HepG2 (cell line): ENCODE measurements at regions not wholly inside any gene's neighbourhood (a gene's known extent, or its start where the extent isn't known, plus 50 kb on each side); places are given as distances from the start of the nearest gene placed in this dataset.

Experiments used
- ATAC-seq: fragments of 200-7000 bp; cut with Tn5 transposase; 3 replicates; pipeline ENCODE4 v1.9.1; 2020; ENCODE audit warnings: mild to moderate bottlenecking, moderate library complexity
- BruUV-seq: library from RNA; stranded (reverse); fragments of 400-500 nt; replicated peaks from 2 replicates; lab custom pipeline; 2021; lab: Mats Ljungman, UMichigan
- CTCF ChIA-PET: fragments of 300-600 bp; formaldehyde crosslinking; extraction: SDS; loops from one replicate; lab custom pipeline; 2021; ENCODE audit warnings: low total read pairs, inconsistent platforms, low intra/inter-chr PET ratio; lab: Yijun Ruan, JAX
- POLR2A ChIA-PET: fragments of 350-600 bp; sonication (Branson Sonifier 250); formaldehyde crosslinking; loops from one replicate; lab custom pipeline; 2020; ENCODE audit warnings: antibody characterized with exemption, inconsistent platforms; lab: Yijun Ruan, JAX
- DNase-seq: peaks from one replicate; pipeline ENCODE4 v3.0.0-alpha.2; 2015; ENCODE audit warnings: low spot score
- FAIRE-seq: peaks from 3 replicates; lab custom pipeline; 2011; peaks lifted over from hg19 to GRCh38; lab: Jason Lieb, UNC
- H2AFZ ChIP-seq: one replicate; pipeline ENCODE4 v1.6.1; 2011; ENCODE audit warnings: low read length, inconsistent platforms
- H3K27ac ChIP-seq: fragments of 300-600 bp; 3 replicates; pipeline ENCODE4 v1.8.0; 2011; ENCODE audit warnings: mixed run types, mild to moderate bottlenecking, mixed read lengths, low read length, inconsistent platforms; ENCODE audit not compliant: insufficient read depth; ENCODE audit errors: extremely low read length
- H3K27me3 ChIP-seq, 2 experiments: fragments of 200-600 bp in 1 of 2; 2 replicates in 1 of 2; 3 replicates in 1 of 2; pipeline versions ENCODE4 v1.6.0 to v1.8.0; 2011; ENCODE audit warnings: low read length in 2 of 2, mild to moderate bottlenecking in 2 of 2, moderate library complexity in 2 of 2, inconsistent platforms in 1 of 2; ENCODE audit not compliant: insufficient read depth in 2 of 2, control insufficient read depth in 1 of 2
- H3K36me3 ChIP-seq, 2 experiments: fragments of 200-600 bp in 1 of 2; replicated peaks in 1 of 2; 2 replicates in 1 of 2; 3 replicates in 1 of 2; pipeline versions ENCODE4 v1.5.1 to v1.8.0; 2011; ENCODE audit warnings: low read length in 2 of 2, inconsistent platforms in 1 of 2; ENCODE audit not compliant: insufficient read depth in 2 of 2, control insufficient read depth in 1 of 2
- H3K4me1 ChIP-seq: 2 replicates; pipeline ENCODE4 v1.5.1; 2012; ENCODE audit warnings: low read length, inconsistent platforms; ENCODE audit not compliant: insufficient read depth
- H3K4me2 ChIP-seq: 2 replicates; pipeline ENCODE4 v1.6.0; 2011; ENCODE audit warnings: low read depth, low read length, inconsistent platforms
- H3K4me3 ChIP-seq, 3 experiments: fragments of 200-600 bp in 1 of 3; sonication (generic), shearing (Covaris generic) in 1 of 3; replicated peaks in 1 of 3; 2 replicates each; pipeline ENCODE4 v1.5.1; 2011 to 2016; ENCODE audit warnings: low read length in 3 of 3, inconsistent platforms in 2 of 3, low read depth in 2 of 3, mild to moderate bottlenecking in 2 of 3, control low read depth in 1 of 3, mixed read lengths in 1 of 3; ENCODE audit not compliant: insufficient read depth in 1 of 3
- H3K79me2 ChIP-seq: one replicate; pipeline ENCODE4 v1.6.1; 2011; ENCODE audit warnings: low read length, inconsistent platforms; ENCODE audit not compliant: insufficient read depth
- H3K9ac ChIP-seq: 2 replicates; pipeline ENCODE4 v1.6.0; 2011; ENCODE audit warnings: mild to moderate bottlenecking, low read depth, low read length, inconsistent platforms; ENCODE audit not compliant: insufficient read depth
- H3K9me3 ChIP-seq: 2 replicates; pipeline ENCODE4 v1.5.1; 2012; ENCODE audit warnings: mild to moderate bottlenecking, low read length
- H4K20me1 ChIP-seq: 2 replicates; pipeline ENCODE4 v1.6.0; 2011; ENCODE audit warnings: inconsistent platforms, mild to moderate bottlenecking, low read length, moderate library complexity; ENCODE audit not compliant: insufficient read depth
- GPN1 ChIP-seq: sonication (generic); formaldehyde crosslinking; IDR thresholded peaks from 2 replicates; pipeline ENCODE4 v1.5.1; 2020; ENCODE audit warnings: missing genetic modification reagents, borderline replicate concordance
- HNRNPL ChIP-seq: fragments of 200-400 bp; formaldehyde crosslinking; IDR thresholded peaks from 2 replicates; pipeline ENCODE4 v1.6.1; 2017; ENCODE audit warnings: mild to moderate bottlenecking, low read depth, low read length
- MAFK ChIP-seq, 2 experiments: IDR thresholded peaks in 1 of 2; conservative IDR thresholded peaks in 1 of 2; 2 replicates each; pipeline ENCODE4 v1.6.1; 2011; ENCODE audit warnings: improper control_type of control experiment in 2 of 2, low read length in 2 of 2
- MXI1 ChIP-seq: IDR thresholded peaks from 3 replicates; pipeline ENCODE4 v1.6.1; 2012; ENCODE audit warnings: low read depth, low read length, inconsistent platforms, borderline replicate concordance
- NR2F6 ChIP-seq, 2 experiments: IDR thresholded peaks; 2 replicates each; pipeline ENCODE4 v1.6.1; 2016; ENCODE audit warnings: antibody characterized with exemption in 1 of 2, mild to moderate bottlenecking in 1 of 2
- SMAD9 ChIP-seq: sonication (generic); formaldehyde crosslinking; IDR thresholded peaks from 2 replicates; pipeline ENCODE4 v1.5.1; 2020; ENCODE audit warnings: mild to moderate bottlenecking, missing genetic modification reagents
- U2AF1 ChIP-seq: fragments of 200-400 bp; formaldehyde crosslinking; optimal IDR thresholded peaks from 2 replicates; pipeline ENCODE3; 2017; ENCODE audit warnings: mild to moderate bottlenecking, low read depth, low read length
- ZFAT ChIP-seq: sonication (generic); formaldehyde crosslinking; conservative IDR thresholded peaks from 2 replicates; pipeline ENCODE4 v1.8.1; 2023; ENCODE audit warnings: missing genetic modification reagents, inconsistent platforms
- ZFP90 ChIP-seq: sonication (generic); formaldehyde crosslinking; IDR thresholded peaks from 2 replicates; pipeline ENCODE4 v1.8.0; 2022; ENCODE audit warnings: missing genetic modification reagents, mild to moderate bottlenecking, inconsistent platforms, borderline replicate concordance
- WGBS: methylation state at CpG from one replicate; pipeline ENCODE4 v1.1.6; 2017; ENCODE audit warnings: low lambda C conversion rate; 5-methylcytosine and 5-hydroxymethylcytosine counted together
- in situ Hi-C: cut with HindIII; loops from 2 replicates; pipeline ENCODE4 v1.10.0; 2017; ENCODE audit warnings: low pct_unique_long_range_greater_than_20kb; ENCODE audit not compliant: extremely low pct_ligation_motif_present
- intact Hi-C: fragments of 100-400 bp; cut with micrococcal nuclease; formaldehyde crosslinking; loops from one replicate; pipeline ENCODE4 v1.10.0; 2022; ENCODE audit not compliant: unreplicated experiment
- TF ChIP-seq, protein P1 (sequence below): sonication (generic); formaldehyde crosslinking; IDR thresholded peaks from 2 replicates; pipeline ENCODE4 v1.8.0; 2022; ENCODE audit warnings: missing genetic modification reagents, mild to moderate bottlenecking, inconsistent platforms, borderline replicate concordance

DNA sequence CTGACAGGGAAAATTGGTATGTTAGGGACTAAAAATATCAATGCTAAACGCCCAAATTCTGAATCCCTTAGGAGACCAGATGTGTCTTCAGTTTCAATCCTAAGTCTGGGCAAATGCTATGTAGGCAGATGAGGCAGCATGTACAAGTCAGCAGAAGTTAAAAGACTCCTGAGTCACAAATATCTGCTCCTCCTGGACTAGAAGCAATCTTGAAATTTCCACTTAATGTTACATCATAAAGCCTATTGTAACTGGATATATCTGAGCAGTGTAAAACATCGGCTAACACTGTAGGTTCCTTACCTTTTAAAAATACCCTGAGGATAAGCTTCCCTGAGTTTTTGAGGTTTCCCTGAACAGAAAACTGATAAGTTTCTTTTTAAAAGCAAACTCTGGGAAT, 1087.6 kb upstream of the PIK3C3 start:
- 45% methylated on average over 2 of the region's 2 CpGs for WGBS
- no peak for FAIRE-seq
- Histone ChIP-seq H3K4me1 (no peaks in the 10 kb centered on the region), H3K4me2 (no peak overlapping the region), H3K9me3 (no peaks in the 10 kb centered on the region), H3K4me3 (no peak overlapping the region), H3K27me3 (no peaks in the 10 kb centered on the region), H3K79me2 (no peaks in the 10 kb centered on the region), H3K9ac (no peak overlapping the region), H2AFZ (no peak overlapping the region), H3K27ac (no peak overlapping the region), H4K20me1 (no peaks in the 10 kb centered on the region), H3K36me3 (no peaks in the 10 kb centered on the region)
- in situ Hi-C loops, result no loop called here
- intact Hi-C loops, result no loop called here
- DNase-seq, result no peak
- no peak for ATAC-seq
- POLR2A ChIA-PET, result no interaction called here
- BruUV-seq, result no TSS peak
- CTCF ChIA-PET, result no interaction called here
- TF ChIP-seq MAFK (conservative IDR thresholded peaks at IDR 0.05 in 1 of 2, IDR thresholded peaks at IDR 0.05 in 1 of 2; ENCODE audit: low read length in 2 of 2), result no peak
- TF ChIP-seq NR2F6 (IDR thresholded peaks at IDR 0.05), result no peak
- no peak for TF ChIP-seq NR2F6 (CRISPR knock-in tag; IDR thresholded peaks at IDR 0.05)
- TF ChIP-seq ZFAT, result no peak
- no peak for TF ChIP-seq HNRNPL
- no peak for TF ChIP-seq ZFP90 (CRISPR knock-in tag)
- TF ChIP-seq GPN1, result no peak
- TF ChIP-seq, protein P1, sequence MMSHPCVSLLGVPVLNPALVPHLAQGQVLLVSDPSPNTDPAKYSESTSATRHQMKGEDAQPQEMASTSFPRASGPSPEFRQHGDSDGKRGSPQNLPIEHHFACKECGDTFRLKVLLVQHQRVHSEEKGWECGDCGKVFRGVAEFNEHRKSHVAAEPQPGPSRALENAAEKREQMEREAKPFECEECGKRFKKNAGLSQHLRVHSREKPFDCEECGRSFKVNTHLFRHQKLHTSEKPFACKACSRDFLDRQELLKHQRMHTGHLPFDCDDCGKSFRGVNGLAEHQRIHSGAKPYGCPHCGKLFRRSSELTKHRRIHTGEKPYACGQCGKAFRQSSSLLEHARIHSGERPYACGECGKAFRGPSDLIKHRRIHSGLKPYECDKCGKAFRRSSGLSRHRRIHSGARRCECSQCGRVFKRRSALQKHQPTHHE (CRISPR knock-in tag), result no peak
- no peak for TF ChIP-seq U2AF1
- TF ChIP-seq MXI1, result no peak
- TF ChIP-seq SMAD9 (CRISPR knock-in tag), result no peak
